OCI-LY7 (cell line): ENCODE measurements at regions not wholly inside any gene's neighbourhood (a gene's known extent, or its start where the extent isn't known, plus 50 kb on each side); places are given as distances from the start of the nearest gene placed in this dataset.

ENCODE experiments used
- CTCF ChIP-seq: fragments of 200-600 bp; sonication (generic); conservative IDR thresholded peaks from 2 replicates; pipeline ENCODE4 v1.5.1; 2014; ENCODE audit warnings: mild to moderate bottlenecking, antibody characterized with exemption, low read length, moderate library complexity, mixed read lengths
- EZH2phosphoT487 ChIP-seq: fragments of 200-600 bp; sonication (generic); IDR thresholded peaks from 2 replicates; pipeline ENCODE4 v1.6.1; 2018; ENCODE audit warnings: low read depth, borderline replicate concordance, mild to moderate bottlenecking, mixed run types, antibody characterized with exemption, low read length, moderate library complexity, mixed read lengths

- no peak for TF ChIP-seq CTCF
- no peak for TF ChIP-seq EZH2phosphoT487
These were observed 1111.4 kb downstream of the FLRT2 start for GRCh38 chr14:86641310-86641709.
